ENCODE measurements at regions not wholly inside any gene's neighbourhood (a gene's known extent, or its start where the extent isn't known, plus 50 kb on each side); places are given as distances from the start of the nearest gene placed in this dataset.

DNA sequence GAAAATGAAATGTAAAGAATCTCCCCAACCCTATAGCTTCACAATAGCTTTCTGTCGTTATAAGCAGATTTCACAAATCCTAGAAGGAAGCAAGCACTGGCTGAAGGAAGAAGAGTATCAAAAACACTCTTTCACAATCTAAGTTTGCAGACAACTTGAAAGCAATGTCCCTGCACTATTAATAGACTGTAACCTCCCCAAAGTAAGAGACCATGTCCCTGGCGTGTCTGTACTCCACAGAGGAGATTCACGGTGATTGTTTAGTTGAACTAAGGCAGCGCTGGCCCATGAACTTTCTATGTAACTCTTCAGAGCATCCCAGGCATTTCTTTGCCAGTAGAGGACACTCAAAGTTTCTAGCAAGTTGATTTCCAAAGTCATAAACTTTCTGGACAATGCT lies 128.0 kb upstream of the HNRNPA3 start:
- Mint-ChIP-seq H3K4me1 (ENCODE audit: low read depth, unreplicated experiment) (no peaks in the 10 kb centered on the region), H3K36me3 (ENCODE audit: insufficient read depth, unreplicated experiment) (no peaks in the 10 kb centered on the region), H3K27ac (ENCODE audit: unreplicated experiment) (no peak overlapping the region), H3K9me3 (ENCODE audit: low read depth, unreplicated experiment) (no peaks in the 10 kb centered on the region), H3K4me3 (ENCODE audit: low read depth, unreplicated experiment) (no peak overlapping the region), H3K27me3 (ENCODE audit: unreplicated experiment) (peaks cover 43% of the 10 kb centered on the region)
- intact Hi-C loops (cut with micrococcal nuclease; ENCODE audit: unreplicated experiment) = no loop called here
- CTCF ChIA-PET = no interaction called here
- TF ChIP-seq, protein P1, sequence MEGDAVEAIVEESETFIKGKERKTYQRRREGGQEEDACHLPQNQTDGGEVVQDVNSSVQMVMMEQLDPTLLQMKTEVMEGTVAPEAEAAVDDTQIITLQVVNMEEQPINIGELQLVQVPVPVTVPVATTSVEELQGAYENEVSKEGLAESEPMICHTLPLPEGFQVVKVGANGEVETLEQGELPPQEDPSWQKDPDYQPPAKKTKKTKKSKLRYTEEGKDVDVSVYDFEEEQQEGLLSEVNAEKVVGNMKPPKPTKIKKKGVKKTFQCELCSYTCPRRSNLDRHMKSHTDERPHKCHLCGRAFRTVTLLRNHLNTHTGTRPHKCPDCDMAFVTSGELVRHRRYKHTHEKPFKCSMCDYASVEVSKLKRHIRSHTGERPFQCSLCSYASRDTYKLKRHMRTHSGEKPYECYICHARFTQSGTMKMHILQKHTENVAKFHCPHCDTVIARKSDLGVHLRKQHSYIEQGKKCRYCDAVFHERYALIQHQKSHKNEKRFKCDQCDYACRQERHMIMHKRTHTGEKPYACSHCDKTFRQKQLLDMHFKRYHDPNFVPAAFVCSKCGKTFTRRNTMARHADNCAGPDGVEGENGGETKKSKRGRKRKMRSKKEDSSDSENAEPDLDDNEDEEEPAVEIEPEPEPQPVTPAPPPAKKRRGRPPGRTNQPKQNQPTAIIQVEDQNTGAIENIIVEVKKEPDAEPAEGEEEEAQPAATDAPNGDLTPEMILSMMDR (IDR thresholded peaks at IDR 0.05; ENCODE audit: unreplicated experiment) = no peak
- DNase-seq = no peak
- BruUV-seq (replicated peaks) = no TSS peak

DNA sequence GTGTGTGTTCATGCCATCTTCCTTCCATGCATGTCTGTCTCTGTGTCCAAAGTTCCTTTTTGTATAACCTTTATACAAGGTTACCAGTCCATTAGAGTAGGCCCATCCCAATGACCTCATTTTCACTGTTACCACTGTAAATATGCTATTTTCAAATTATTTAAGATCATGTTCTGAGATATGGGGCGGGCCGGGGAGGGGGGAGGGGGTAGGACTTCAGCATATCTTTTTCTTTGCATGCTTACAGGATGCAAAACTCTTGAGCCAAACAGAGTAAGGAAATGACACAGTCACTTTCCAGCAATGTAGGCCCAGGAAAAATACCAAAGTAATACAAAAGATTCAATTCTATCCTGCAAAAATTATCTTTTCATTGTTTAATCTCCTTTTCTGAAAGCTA lies 124.1 kb upstream of the HNRNPA3 start:
- intact Hi-C loops (cut with micrococcal nuclease; ENCODE audit: unreplicated experiment) = no loop called here
- Mint-ChIP-seq H3K9me3 (ENCODE audit: low read depth, unreplicated experiment) (no peaks in the 10 kb centered on the region), H3K4me3 (ENCODE audit: low read depth, unreplicated experiment) (no peak overlapping the region), H3K36me3 (ENCODE audit: insufficient read depth, unreplicated experiment) (no peaks in the 10 kb centered on the region), H3K4me1 (ENCODE audit: low read depth, unreplicated experiment) (no peaks in the 10 kb centered on the region), H3K27ac (ENCODE audit: unreplicated experiment) (no peak overlapping the region), H3K27me3 (ENCODE audit: unreplicated experiment) (peaks cover 51% of the 10 kb centered on the region)
- CTCF ChIA-PET = no interaction called here
- no TSS peak for BruUV-seq (replicated peaks)
- DNase-seq = no peak
- TF ChIP-seq, protein P1 (IDR thresholded peaks at IDR 0.05; ENCODE audit: unreplicated experiment) = no peak

DNA sequence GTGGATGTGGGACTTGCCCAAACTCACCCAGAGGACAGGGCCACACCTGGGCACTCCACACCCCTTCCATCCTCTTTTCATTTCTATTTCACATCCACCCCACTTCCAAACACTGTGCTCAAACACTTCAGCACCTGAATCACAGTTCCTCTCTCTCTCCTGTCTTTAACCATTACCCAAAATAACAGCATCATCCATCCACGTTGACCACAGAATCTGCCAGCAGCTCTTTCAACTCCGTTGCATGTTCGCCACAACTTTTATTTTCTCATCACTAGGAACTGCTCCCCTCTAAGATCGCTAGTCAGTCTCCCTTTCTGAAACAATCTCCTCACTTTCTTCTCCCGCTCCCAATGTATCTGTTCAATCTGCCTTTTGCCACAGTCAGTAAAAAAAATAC lies 121.6 kb upstream of the HNRNPA3 start:
- BruUV-seq (replicated peaks) = no TSS peak
- DNase-seq = no peak
- CTCF ChIA-PET = no interaction called here
- no peak overlapping the region for H3K4me3 Mint-ChIP-seq (ENCODE audit: low read depth, unreplicated experiment)
- no peaks in the 10 kb centered on the region for H3K9me3 Mint-ChIP-seq (ENCODE audit: low read depth, unreplicated experiment)
- H3K36me3 Mint-ChIP-seq (ENCODE audit: insufficient read depth, unreplicated experiment) = no peaks in the 10 kb centered on the region
- H3K27ac Mint-ChIP-seq (ENCODE audit: unreplicated experiment) = no peak overlapping the region
- TF ChIP-seq, protein P1 (IDR thresholded peaks at IDR 0.05; ENCODE audit: unreplicated experiment) = no peak
- H3K4me1 Mint-ChIP-seq (ENCODE audit: low read depth, unreplicated experiment) = no peaks in the 10 kb centered on the region
- peaks cover 29% of the 10 kb centered on the region for H3K27me3 Mint-ChIP-seq (ENCODE audit: unreplicated experiment)
- intact Hi-C loops (cut with micrococcal nuclease; ENCODE audit: unreplicated experiment) = no loop called here

DNA sequence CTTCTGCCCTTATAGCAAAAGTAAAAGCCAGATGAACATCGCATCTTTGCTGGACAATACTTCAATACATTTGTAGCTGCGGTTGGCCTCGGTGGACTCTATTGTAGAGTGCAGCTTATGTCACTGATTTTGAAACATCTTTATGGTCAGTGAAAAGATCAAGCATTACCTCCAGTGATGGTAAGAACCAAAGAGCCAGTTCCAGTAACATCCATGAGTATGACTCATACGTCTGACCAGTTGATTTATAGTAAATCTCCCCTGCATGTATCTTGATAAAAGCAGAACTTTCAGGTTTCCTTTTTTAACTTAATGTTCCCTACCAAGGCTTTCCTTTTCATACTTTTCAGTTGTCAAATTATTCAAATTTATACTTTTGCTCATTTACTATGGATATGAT lies 119.2 kb upstream of the HNRNPA3 start:
- TF ChIP-seq, protein P1 (IDR thresholded peaks at IDR 0.05; ENCODE audit: unreplicated experiment) = no peak
- H3K9me3 Mint-ChIP-seq (ENCODE audit: low read depth, unreplicated experiment) = no peaks in the 10 kb centered on the region
- CTCF ChIA-PET = no interaction called here

More for the DNA sequence above, 119.2 kb upstream of the HNRNPA3 start:
- H3K4me1 Mint-ChIP-seq (ENCODE audit: low read depth, unreplicated experiment) = no peaks in the 10 kb centered on the region
- intact Hi-C loops (cut with micrococcal nuclease; ENCODE audit: unreplicated experiment) = no loop called here
- no peak overlapping the region for H3K4me3 Mint-ChIP-seq (ENCODE audit: low read depth, unreplicated experiment)
- no peaks in the 10 kb centered on the region for H3K36me3 Mint-ChIP-seq (ENCODE audit: insufficient read depth, unreplicated experiment)
- DNase-seq = no peak
- BruUV-seq (replicated peaks) = no TSS peak
- H3K27me3 Mint-ChIP-seq (ENCODE audit: unreplicated experiment) = peaks cover 18% of the 10 kb centered on the region
- no peak overlapping the region for H3K27ac Mint-ChIP-seq (ENCODE audit: unreplicated experiment)

All from Calu3 (cell line).